H9 (cell line): ENCODE measurements at regions not wholly inside any gene's neighbourhood (a gene's known extent, or its start where the extent isn't known, plus 50 kb on each side); places are given as distances from the start of the nearest gene placed in this dataset.

Experiments used
- DNase-seq: peaks from one replicate; pipeline ENCODE4 v3.0.0-alpha.2; 2017
- H2AFZ ChIP-seq: one replicate; pipeline ENCODE4 v1.6.1; 2013; ENCODE audit warnings: mild to moderate bottlenecking, low read length, control low read depth, moderate library complexity
- H2AK5ac ChIP-seq: 2 replicates; pipeline ENCODE4 v1.6.1; 2013; ENCODE audit warnings: low read length, control low read depth, mixed read lengths; ENCODE audit not compliant: insufficient read length
- H2BK120ac ChIP-seq: one replicate; pipeline ENCODE4 v1.6.1; 2013; ENCODE audit warnings: low read depth, mild to moderate bottlenecking, low read length, control low read depth, inconsistent platforms; ENCODE audit not compliant: poor library complexity, severe bottlenecking
- H2BK12ac ChIP-seq: 2 replicates; pipeline ENCODE4 v1.6.1; 2013; ENCODE audit warnings: low read length, control low read depth, mixed read lengths, low read depth; ENCODE audit not compliant: insufficient read length
- H2BK15ac ChIP-seq: 2 replicates; pipeline ENCODE4 v1.6.1; 2013; ENCODE audit warnings: low read depth, low read length, control low read depth
- H2BK20ac ChIP-seq: one replicate; pipeline ENCODE4 v1.6.1; 2013; ENCODE audit warnings: low read depth, mild to moderate bottlenecking, low read length, control low read depth, inconsistent platforms; ENCODE audit not compliant: poor library complexity, severe bottlenecking
- H2BK5ac ChIP-seq: 2 replicates; pipeline ENCODE4 v1.6.1; 2013; ENCODE audit warnings: low read length, control low read depth, mixed read lengths; ENCODE audit not compliant: insufficient read length
- H3K14ac ChIP-seq: 2 replicates; pipeline ENCODE4 v1.6.1; 2013; ENCODE audit warnings: low read length, control low read depth; ENCODE audit not compliant: insufficient read depth
- H3K18ac ChIP-seq: 2 replicates; pipeline ENCODE4 v1.6.1; 2013; ENCODE audit warnings: low read depth, mild to moderate bottlenecking, mixed read lengths, low read length, control low read depth; ENCODE audit not compliant: insufficient read length
- H3K23ac ChIP-seq: 2 replicates; pipeline ENCODE4 v1.6.1; 2013; ENCODE audit warnings: low read length, control low read depth, mixed read lengths, low read depth; ENCODE audit not compliant: insufficient read length
- H3K23me2 ChIP-seq: 2 replicates; pipeline ENCODE4 v1.6.1; 2013; ENCODE audit warnings: low read depth, mild to moderate bottlenecking, mixed read lengths, low read length, control low read depth; ENCODE audit not compliant: insufficient read length, poor library complexity, severe bottlenecking
- H3K27ac ChIP-seq: 2 replicates; pipeline ENCODE4 v1.5.1; 2013; ENCODE audit warnings: low read length, control low read depth, mixed read lengths, low read depth; ENCODE audit not compliant: insufficient read length
- H3K27me3 ChIP-seq: 2 replicates; pipeline ENCODE4 v1.6.1; 2013; ENCODE audit warnings: low read length, control low read depth, inconsistent platforms; ENCODE audit not compliant: insufficient read depth
- H3K4ac ChIP-seq: 2 replicates; pipeline ENCODE4 v1.6.1; 2013; ENCODE audit warnings: low read depth, mild to moderate bottlenecking, control low read depth, inconsistent platforms, low read length, moderate library complexity
- H3K4me1 ChIP-seq: 2 replicates; pipeline ENCODE4 v1.6.1; 2013; ENCODE audit warnings: low read length, control low read depth, inconsistent platforms; ENCODE audit not compliant: insufficient read depth
- H3K4me2 ChIP-seq: 2 replicates; pipeline ENCODE4 v1.6.1; 2013; ENCODE audit warnings: low read length, control low read depth, mixed read lengths; ENCODE audit not compliant: insufficient read length, insufficient read depth
- H3K56ac ChIP-seq: 2 replicates; pipeline ENCODE4 v1.6.1; 2013; ENCODE audit warnings: low read depth, mild to moderate bottlenecking, mixed read lengths, low read length, control low read depth; ENCODE audit not compliant: insufficient read length
- H3K79me1 ChIP-seq: 2 replicates; pipeline ENCODE4 v1.6.1; 2013; ENCODE audit warnings: low read depth, mild to moderate bottlenecking, moderate library complexity, low read length, control low read depth, inconsistent platforms; ENCODE audit not compliant: insufficient read depth, poor library complexity, severe bottlenecking
- H3K79me2 ChIP-seq: 2 replicates; pipeline ENCODE4 v1.6.1; 2013; ENCODE audit warnings: low read length, control low read depth, inconsistent platforms; ENCODE audit not compliant: insufficient read depth
- H3K9ac ChIP-seq: 2 replicates; pipeline ENCODE4 v1.6.1; 2013; ENCODE audit warnings: low read length, control low read depth, mixed read lengths; ENCODE audit not compliant: insufficient read length; ENCODE audit errors: extremely low read depth
- H3K9me3 ChIP-seq: one replicate; pipeline ENCODE4 v1.6.1; 2013; ENCODE audit warnings: low read depth, low read length, inconsistent platforms; ENCODE audit not compliant: control insufficient read depth
- H3T11ph ChIP-seq: one replicate; pipeline ENCODE4 v1.6.1; 2013; ENCODE audit warnings: mild to moderate bottlenecking, low read length, control low read depth, inconsistent platforms
- H4K20me1 ChIP-seq: one replicate; pipeline ENCODE4 v1.6.1; 2013; ENCODE audit not compliant: control insufficient read depth, insufficient read length, insufficient read depth
- H4K5ac ChIP-seq: 2 replicates; pipeline ENCODE4 v1.6.1; 2013; ENCODE audit warnings: low read depth, mild to moderate bottlenecking, mixed read lengths, low read length, control low read depth; ENCODE audit not compliant: insufficient read length
- H4K8ac ChIP-seq: replicated peaks from 2 replicates; pipeline ENCODE4 v1.6.1; 2013; ENCODE audit warnings: low read length, control low read depth, mixed read lengths, low read depth; ENCODE audit not compliant: insufficient read length
- H4K91ac ChIP-seq: 2 replicates; pipeline ENCODE4 v1.6.1; 2013; ENCODE audit warnings: low read depth, mild to moderate bottlenecking, moderate library complexity, mixed read lengths, low read length, control low read depth; ENCODE audit not compliant: insufficient read length
- H3K27ac Mint-ChIP-seq, 3 experiments: 2 replicates in 2 of 3; 3 replicates in 1 of 3; pipeline ENCODE4 v1.8.0; 2020 to 2021; ENCODE audit warnings: mixed read lengths in 3 of 3, mild to moderate bottlenecking in 1 of 3, moderate library complexity in 1 of 3
- H3K27me3 Mint-ChIP-seq: 2 replicates; pipeline ENCODE4 v1.8.0; 2021; ENCODE audit warnings: low read depth, mild to moderate bottlenecking, moderate library complexity, mixed read lengths
- H3K36me3 Mint-ChIP-seq, 3 experiments: 2 replicates in 2 of 3; 3 replicates in 1 of 3; pipeline ENCODE4 v1.8.0; 2020 to 2021; ENCODE audit warnings: low read depth in 3 of 3, mixed read lengths in 3 of 3; ENCODE audit not compliant: insufficient read depth in 1 of 3
- H3K4me1 Mint-ChIP-seq, 2 experiments: 2 replicates each; pipeline ENCODE4 v1.8.0; 2020; ENCODE audit warnings: mixed read lengths in 2 of 2
- H3K4me3 Mint-ChIP-seq, 2 experiments: 2 replicates in 1 of 2; 3 replicates in 1 of 2; pipeline ENCODE4 v1.8.0; 2020 to 2021; ENCODE audit warnings: mild to moderate bottlenecking in 2 of 2, mixed read lengths in 2 of 2, moderate library complexity in 1 of 2
- H3K9me3 Mint-ChIP-seq, 2 experiments: 2 replicates in 1 of 2; 3 replicates in 1 of 2; pipeline ENCODE4 v1.8.0; 2020; ENCODE audit warnings: mild to moderate bottlenecking in 2 of 2, mixed read lengths in 2 of 2, moderate library complexity in 1 of 2
- WGBS: extraction: QIAGEN DNeasy Blood & Tissue Kit; methylation state at CpG from one replicate; pipeline ENCODE4 v1.1.7; 2013; ENCODE audit warnings: missing lambda C conversion rate, low lambda C conversion rate, mixed read lengths; ENCODE audit not compliant: insufficient read length; ENCODE audit errors: extremely low coverage; 5-methylcytosine and 5-hydroxymethylcytosine counted together
- TF ChIP-seq, protein P1 (sequence below): fragments of 200-600 bp; sonication (generic); conservative IDR thresholded peaks from 3 replicates; pipeline ENCODE4 v1.8.0; 2021; ENCODE audit warnings: antibody characterized with exemption, mild to moderate bottlenecking

DNA sequence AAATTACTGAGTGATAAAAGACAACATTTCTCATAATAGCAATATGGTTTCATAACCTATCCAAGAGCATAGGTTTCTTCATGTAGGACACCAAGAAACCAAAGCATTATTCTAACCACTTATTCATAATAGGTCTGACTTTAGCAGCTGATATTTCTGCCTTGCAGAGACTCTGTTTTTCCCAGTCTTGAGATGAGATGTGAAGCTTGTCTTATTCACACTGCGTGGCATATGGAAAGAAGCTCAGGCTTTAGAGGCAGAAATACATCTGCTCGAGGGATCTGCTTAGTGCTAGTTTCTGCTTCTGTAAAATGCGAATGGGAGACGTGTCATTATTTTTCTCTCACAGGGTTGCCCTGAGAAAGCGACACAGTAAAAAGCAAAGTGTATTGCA, 232.0 kb upstream of the SPRY2 start:
- no peak overlapping the region for H2BK15ac ChIP-seq
- no peak overlapping the region for H3K4ac ChIP-seq
- no peak overlapping the region for H2BK5ac ChIP-seq
- H2AK5ac ChIP-seq: no peak overlapping the region
- no peak overlapping the region for H3K23ac ChIP-seq
- no peaks in the 10 kb centered on the region for H3K27me3 Mint-ChIP-seq
- peaks cover 11 to 17% of the 10 kb centered on the region in 2 experiments for H3K4me1 Mint-ChIP-seq
- H4K91ac ChIP-seq: no peak overlapping the region
- H3K9me3 Mint-ChIP-seq: no peaks in the 10 kb centered on the region
- no peak overlapping the region for H2BK120ac ChIP-seq
- no peak overlapping the region for H3K18ac ChIP-seq
- H3K4me1 ChIP-seq: no peaks in the 10 kb centered on the region
- H3K14ac ChIP-seq: no peak overlapping the region
- H4K8ac ChIP-seq: no peak overlapping the region
- no peaks in the 10 kb centered on the region for H3K79me1 ChIP-seq
- no peak overlapping the region for H2AFZ ChIP-seq
- no peak overlapping the region for H3K9ac ChIP-seq
- H3K36me3 Mint-ChIP-seq: no peaks in the 10 kb centered on the region
- no peak overlapping the region for H2BK12ac ChIP-seq
- no peaks in the 10 kb centered on the region for H3K23me2 ChIP-seq
- H3K4me3 Mint-ChIP-seq: no peak overlapping the region
- TF ChIP-seq, protein P1, sequence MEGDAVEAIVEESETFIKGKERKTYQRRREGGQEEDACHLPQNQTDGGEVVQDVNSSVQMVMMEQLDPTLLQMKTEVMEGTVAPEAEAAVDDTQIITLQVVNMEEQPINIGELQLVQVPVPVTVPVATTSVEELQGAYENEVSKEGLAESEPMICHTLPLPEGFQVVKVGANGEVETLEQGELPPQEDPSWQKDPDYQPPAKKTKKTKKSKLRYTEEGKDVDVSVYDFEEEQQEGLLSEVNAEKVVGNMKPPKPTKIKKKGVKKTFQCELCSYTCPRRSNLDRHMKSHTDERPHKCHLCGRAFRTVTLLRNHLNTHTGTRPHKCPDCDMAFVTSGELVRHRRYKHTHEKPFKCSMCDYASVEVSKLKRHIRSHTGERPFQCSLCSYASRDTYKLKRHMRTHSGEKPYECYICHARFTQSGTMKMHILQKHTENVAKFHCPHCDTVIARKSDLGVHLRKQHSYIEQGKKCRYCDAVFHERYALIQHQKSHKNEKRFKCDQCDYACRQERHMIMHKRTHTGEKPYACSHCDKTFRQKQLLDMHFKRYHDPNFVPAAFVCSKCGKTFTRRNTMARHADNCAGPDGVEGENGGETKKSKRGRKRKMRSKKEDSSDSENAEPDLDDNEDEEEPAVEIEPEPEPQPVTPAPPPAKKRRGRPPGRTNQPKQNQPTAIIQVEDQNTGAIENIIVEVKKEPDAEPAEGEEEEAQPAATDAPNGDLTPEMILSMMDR: no peak
- no peak overlapping the region for H4K5ac ChIP-seq
- no peak overlapping the region for H3K27ac Mint-ChIP-seq
- no peaks in the 10 kb centered on the region for H4K20me1 ChIP-seq
- no peaks in the 10 kb centered on the region for H3K79me2 ChIP-seq
- H3K27ac ChIP-seq: no peak overlapping the region
- no peak for DNase-seq
- no peak overlapping the region for H2BK20ac ChIP-seq
- no peak overlapping the region for H3K4me2 ChIP-seq
- no peaks in the 10 kb centered on the region for H3K9me3 ChIP-seq
- WGBS: no CpG with 5 or more reads among the region's 5 CpGs
- no peak overlapping the region for H3T11ph ChIP-seq
- no peak overlapping the region for H3K56ac ChIP-seq
- H3K27me3 ChIP-seq: no peaks in the 10 kb centered on the region
